Brain pericyte (primary cell): ENCODE measurements at regions not wholly inside any gene's neighbourhood (a gene's known extent, or its start where the extent isn't known, plus 50 kb on each side); places are given as distances from the start of the nearest gene placed in this dataset.

Experiments
- DNase-seq: peaks from one replicate; pipeline ENCODE4 v3.0.0-alpha.2; 2012; ENCODE audit warnings: low read depth, low spot score

GRCh38 chr10:118501637-118502440 is 93.6 kb downstream of the PRLHR start:
- no peak for DNase-seq

- no peak for DNase-seq
Observed at GRCh38 chr10:118501171-118501570, 94.3 kb downstream of the PRLHR start.

- no peak for DNase-seq
Observed at GRCh38 chr10:118500477-118501104, 94.9 kb downstream of the PRLHR start.

GRCh38 chr10:118499186-118499585 is 96.3 kb downstream of the PRLHR start:
- DNase-seq = no peak

GRCh38 chr10:118498623-118499022 is 96.8 kb downstream of the PRLHR start:
- no peak for DNase-seq

- DNase-seq = no peak
Observed at GRCh38 chr10:118497227-118497626, 98.2 kb downstream of the PRLHR start.

- DNase-seq = no peak
Observed at GRCh38 chr10:118496525-118496924, 98.9 kb downstream of the PRLHR start.

GRCh38 chr10:118495499-118495898 is 99.9 kb downstream of the PRLHR start:
- no peak for DNase-seq

- no peak for DNase-seq
Observed at GRCh38 chr10:118491055-118491454, 104.4 kb downstream of the PRLHR start.

- no peak for DNase-seq
Observed at GRCh38 chr10:118488710-118489497, 106.5 kb downstream of the PRLHR start.

GRCh38 chr10:118485641-118486040 is 109.8 kb downstream of the PRLHR start:
- no peak for DNase-seq

- DNase-seq = no peak
Observed at GRCh38 chr10:118484152-118484871, 111.1 kb downstream of the PRLHR start.

- DNase-seq = no peak
Observed at GRCh38 chr10:118483496-118483895, 112.0 kb downstream of the PRLHR start.

GRCh38 chr10:118482393-118483331 is 112.8 kb downstream of the PRLHR start:
- no peak for DNase-seq

GRCh38 chr10:118481871-118482270 is 113.6 kb downstream of the PRLHR start:
- DNase-seq = no peak

- no peak for DNase-seq
Observed at GRCh38 chr10:118475214-118475613, 120.2 kb downstream of the PRLHR start.

GRCh38 chr10:118474111-118474510 is 121.3 kb downstream of the PRLHR start:
- no peak for DNase-seq

- no peak for DNase-seq
Observed at GRCh38 chr10:118473305-118473960, 122.0 kb downstream of the PRLHR start.

- DNase-seq = no peak
Observed at GRCh38 chr10:118472415-118473304, 122.8 kb downstream of the PRLHR start.
